ENCODE measurements at regions not wholly inside any gene's neighbourhood (a gene's known extent, or its start where the extent isn't known, plus 50 kb on each side); places are given as distances from the start of the nearest gene placed in this dataset.

DNA sequence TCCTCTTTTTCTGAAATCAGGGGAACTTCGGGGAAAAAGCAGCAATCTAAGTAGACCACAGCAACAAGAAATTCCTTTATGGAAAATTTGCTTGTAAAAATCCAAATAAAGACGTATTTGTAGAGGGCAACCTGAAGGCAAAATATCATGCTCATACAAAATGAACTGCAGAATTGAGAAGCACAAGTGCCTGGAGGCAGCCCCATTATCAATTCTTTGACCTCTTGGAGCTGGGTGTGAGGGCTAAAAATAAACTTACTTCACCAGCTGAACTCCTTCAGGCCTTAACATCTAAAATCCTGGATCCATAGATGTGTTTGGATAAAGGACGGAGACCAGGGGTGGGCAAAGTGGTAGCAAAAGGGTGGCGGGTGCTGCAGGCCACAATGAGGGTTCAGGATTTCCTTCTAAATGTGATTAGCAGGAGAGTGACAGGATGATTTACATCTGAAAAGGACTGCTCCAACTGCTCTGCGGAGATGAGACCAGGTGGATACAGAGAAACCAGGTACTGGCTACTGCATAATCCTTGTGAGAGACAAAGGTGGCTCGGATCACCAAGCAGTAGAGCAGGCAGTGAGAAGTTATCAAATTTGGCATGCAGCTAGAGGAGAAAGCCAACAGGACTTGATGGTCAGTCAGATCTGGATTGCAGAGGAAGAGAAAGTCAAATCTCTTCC lies 81.7 kb upstream of the TJP1 start (continued):
- TF ChIP-seq, protein P1, sequence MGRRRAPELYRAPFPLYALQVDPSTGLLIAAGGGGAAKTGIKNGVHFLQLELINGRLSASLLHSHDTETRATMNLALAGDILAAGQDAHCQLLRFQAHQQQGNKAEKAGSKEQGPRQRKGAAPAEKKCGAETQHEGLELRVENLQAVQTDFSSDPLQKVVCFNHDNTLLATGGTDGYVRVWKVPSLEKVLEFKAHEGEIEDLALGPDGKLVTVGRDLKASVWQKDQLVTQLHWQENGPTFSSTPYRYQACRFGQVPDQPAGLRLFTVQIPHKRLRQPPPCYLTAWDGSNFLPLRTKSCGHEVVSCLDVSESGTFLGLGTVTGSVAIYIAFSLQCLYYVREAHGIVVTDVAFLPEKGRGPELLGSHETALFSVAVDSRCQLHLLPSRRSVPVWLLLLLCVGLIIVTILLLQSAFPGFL (CRISPR knock-in tag; IDR thresholded peaks at IDR 0.05) = no peak
- TF ChIP-seq KLF16 (CRISPR knock-in tag; IDR thresholded peaks at IDR 0.05) = no peak
- TF ChIP-seq, protein P2, sequence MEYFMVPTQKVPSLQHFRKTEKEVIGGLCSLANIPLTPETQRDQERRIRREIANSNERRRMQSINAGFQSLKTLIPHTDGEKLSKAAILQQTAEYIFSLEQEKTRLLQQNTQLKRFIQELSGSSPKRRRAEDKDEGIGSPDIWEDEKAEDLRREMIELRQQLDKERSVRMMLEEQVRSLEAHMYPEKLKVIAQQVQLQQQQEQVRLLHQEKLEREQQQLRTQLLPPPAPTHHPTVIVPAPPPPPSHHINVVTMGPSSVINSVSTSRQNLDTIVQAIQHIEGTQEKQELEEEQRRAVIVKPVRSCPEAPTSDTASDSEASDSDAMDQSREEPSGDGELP (IDR thresholded peaks at IDR 0.05; ENCODE audit: borderline replicate concordance, low read depth) = no peak
- TF ChIP-seq ARID2 (CRISPR knock-in tag; IDR thresholded peaks at IDR 0.05; ENCODE audit: borderline replicate concordance) = no peak
- TF ChIP-seq MTF2 (CRISPR knock-in tag; IDR thresholded peaks at IDR 0.05; ENCODE audit: borderline replicate concordance) = no peak
- TF ChIP-seq KDM5A (IDR thresholded peaks at IDR 0.05; ENCODE audit: borderline replicate concordance, low read length) = no peak
- TF ChIP-seq NFYC (CRISPR knock-in tag; IDR thresholded peaks at IDR 0.05) = no peak
- TF ChIP-seq POLR2A (IDR thresholded peaks at IDR 0.05; ENCODE audit: insufficient read depth in 1 of 2, low read depth in 2 of 2, low read length in 2 of 2) = no peak
- TF ChIP-seq MATR3 (CRISPR knock-in tag; IDR thresholded peaks at IDR 0.05) = no peak
- no peak for TF ChIP-seq CREB1 (IDR thresholded peaks at IDR 0.05)
- no peak for TF ChIP-seq CREB1 (CRISPR knock-in tag; IDR thresholded peaks at IDR 0.05)
- TF ChIP-seq, protein P3, sequence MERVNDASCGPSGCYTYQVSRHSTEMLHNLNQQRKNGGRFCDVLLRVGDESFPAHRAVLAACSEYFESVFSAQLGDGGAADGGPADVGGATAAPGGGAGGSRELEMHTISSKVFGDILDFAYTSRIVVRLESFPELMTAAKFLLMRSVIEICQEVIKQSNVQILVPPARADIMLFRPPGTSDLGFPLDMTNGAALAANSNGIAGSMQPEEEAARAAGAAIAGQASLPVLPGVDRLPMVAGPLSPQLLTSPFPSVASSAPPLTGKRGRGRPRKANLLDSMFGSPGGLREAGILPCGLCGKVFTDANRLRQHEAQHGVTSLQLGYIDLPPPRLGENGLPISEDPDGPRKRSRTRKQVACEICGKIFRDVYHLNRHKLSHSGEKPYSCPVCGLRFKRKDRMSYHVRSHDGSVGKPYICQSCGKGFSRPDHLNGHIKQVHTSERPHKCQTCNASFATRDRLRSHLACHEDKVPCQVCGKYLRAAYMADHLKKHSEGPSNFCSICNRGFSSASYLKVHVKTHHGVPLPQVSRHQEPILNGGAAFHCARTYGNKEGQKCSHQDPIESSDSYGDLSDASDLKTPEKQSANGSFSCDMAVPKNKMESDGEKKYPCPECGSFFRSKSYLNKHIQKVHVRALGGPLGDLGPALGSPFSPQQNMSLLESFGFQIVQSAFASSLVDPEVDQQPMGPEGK (CRISPR knock-in tag; IDR thresholded peaks at IDR 0.05) = no peak
- no peak for TF ChIP-seq RXRB (CRISPR knock-in tag; IDR thresholded peaks at IDR 0.05; ENCODE audit: borderline replicate concordance)
